ENCODE measurements at regions not wholly inside any gene's neighbourhood (a gene's known extent, or its start where the extent isn't known, plus 50 kb on each side); places are given as distances from the start of the nearest gene placed in this dataset.
"Not testable (repeated sequence)": the region's sequence is repeated elsewhere in the genome, so short reads cannot be mapped to it uniquely, and the experiment has no call there.

DNA sequence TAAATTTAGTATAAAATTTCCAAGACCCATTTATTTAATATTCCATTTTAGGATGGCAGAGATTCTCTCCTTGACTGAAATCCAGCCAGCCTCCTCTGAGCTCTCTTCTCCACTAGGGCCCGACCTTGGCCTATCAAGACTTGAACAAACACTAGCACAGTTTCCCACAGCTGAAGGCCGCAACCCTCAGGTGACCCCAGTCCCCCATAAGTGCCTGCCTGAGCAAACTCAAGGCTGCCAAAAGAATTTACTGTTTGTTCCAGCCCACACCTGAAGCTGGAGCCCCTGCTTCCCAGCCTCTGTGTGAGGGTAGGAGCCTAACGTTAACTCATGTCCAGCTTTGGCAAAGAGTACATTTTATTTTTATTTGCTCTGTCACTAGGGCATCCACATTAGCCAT is 629.0 kb upstream of the ZFP42 start:
- DNase-seq: no peak

DNA sequence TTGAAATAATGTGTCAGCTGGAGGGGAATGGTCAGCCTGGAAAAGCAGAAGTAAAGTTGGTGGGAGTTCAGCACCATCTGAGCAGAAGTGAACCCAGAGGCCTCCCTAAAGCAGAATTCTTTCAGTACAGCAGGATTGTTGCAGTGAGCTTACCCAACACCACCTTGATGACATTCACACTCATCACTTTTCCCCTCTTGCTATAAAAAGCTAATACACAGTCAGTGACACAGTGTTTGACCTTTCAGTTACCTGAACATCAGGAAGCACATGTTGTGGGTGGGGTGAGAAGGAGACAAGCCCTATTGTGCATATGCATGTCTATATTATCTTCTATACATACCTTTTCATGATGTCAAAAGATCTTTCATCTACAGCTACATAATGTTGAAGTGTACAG is 624.7 kb upstream of the ZFP42 start:
- DNase-seq: no peak

DNA sequence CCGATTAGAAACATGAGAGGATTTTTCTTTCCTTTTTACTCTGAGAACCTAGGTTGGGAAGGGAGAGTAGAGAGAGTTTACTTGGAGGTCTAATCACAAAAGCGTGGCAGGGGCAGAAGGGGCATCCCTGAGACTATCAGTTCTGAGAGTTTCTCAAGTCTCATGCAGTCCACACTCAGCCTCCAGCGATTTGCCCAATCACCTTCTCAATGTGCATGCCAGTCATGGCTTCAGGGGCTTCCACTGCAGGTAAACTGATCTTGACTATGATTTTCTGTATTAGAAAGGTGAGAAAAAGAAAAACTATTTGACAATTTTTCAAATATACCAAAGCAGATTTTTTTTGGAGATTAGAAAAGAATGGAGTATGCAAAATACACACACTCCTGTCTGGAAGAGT is 617.1 kb upstream of the ZFP42 start:
- DNase-seq: no peak

DNA sequence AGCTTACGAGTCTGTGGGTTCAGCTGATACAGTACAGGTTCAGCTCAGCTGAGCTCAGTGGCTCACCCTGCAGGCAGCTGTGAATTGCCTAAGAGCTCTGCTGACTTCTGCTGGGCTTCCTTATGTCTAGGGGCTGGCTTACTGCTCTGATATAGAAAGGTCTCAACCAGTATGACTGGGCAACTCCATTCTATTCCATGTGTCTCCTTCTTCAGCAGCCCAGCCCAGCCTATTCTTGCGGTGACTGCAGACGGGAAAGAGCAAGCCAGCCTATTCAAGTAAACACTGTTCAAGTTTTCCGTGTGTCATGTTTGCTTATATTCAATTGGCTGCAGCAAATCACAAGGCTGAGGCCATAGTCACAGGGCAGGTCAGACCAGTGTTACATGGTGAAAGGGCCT is 615.4 kb upstream of the ZFP42 start:
- DNase-seq: no peak

DNA sequence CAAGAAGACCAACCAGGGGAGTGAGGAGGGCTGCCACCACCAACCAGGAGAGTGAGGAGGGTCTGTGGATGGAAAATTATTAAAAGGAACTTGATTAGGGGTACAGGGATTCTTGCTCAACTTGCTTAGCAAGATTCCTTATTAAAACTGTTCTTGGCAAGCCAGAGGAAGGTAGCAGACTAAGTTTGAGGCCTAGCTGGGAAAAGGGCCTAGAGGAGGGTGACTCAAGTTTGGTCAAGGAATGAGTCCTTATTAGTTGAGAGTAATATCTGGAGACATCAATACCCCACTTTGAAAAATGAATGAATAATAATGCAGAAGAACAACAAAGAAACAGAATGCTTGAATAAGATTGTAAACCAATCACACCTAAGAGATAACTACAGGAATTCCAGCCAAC is 612.4 kb upstream of the ZFP42 start:
- no peak for DNase-seq

DNA sequence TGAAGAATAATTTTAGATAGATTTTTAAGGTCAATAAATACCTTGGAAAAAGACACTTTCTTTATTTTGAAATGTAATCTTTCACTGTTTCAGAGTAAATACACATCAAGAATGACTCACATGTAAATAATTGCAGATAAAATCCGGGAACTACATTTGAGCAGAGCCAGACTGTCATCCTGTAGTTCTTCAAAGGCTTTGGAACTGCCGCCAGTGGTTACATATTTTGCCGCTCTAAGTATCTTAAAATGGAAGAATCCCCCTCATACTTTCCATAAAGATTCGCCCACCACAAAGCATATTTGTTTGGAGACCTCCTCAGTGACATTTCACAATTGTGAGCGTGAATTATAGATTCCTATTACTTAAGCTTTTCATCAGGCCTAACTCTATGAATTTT is 607.8 kb upstream of the ZFP42 start:
- DNase-seq: no peak

DNA sequence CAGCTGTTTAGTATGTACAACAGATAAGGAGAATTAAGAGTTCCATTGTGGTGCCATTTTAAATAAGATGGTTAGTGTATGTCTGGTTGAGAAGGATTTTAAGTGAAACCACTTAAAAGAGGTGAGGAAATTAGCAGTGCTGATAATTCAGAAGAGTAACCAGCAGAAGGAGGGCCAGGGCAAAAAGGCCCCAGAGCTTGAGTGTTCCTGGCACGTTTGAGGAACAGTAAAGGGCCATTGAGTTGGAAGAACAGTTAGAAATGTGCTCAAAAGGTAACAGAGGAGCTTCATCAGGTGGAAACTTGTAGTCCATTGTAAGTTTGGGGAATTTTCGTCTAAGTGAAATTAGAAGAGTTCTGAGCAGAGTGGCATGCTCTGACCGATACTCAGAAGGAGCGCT is 606.2 kb upstream of the ZFP42 start:
- DNase-seq: no peak

DNA sequence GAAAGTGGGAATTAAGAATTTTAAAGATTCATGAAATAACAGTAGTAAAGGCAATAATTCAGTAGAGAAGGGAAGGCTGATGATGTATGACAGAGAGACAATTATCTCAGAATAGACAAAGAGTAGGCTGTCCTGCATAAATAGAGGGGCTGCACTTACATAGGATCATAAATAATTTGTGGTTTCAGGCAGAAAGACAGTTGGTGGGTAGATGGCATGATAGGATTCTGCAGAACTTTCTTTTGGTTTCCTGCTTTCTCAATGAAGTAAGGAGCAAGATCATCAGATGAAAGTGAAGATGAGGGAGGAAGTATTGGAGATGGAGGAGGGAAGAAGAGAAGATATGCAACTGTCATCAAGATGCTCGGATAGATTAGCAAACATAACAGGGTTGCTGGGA is 604.9 kb upstream of the ZFP42 start:
- DNase-seq: no peak

DNA sequence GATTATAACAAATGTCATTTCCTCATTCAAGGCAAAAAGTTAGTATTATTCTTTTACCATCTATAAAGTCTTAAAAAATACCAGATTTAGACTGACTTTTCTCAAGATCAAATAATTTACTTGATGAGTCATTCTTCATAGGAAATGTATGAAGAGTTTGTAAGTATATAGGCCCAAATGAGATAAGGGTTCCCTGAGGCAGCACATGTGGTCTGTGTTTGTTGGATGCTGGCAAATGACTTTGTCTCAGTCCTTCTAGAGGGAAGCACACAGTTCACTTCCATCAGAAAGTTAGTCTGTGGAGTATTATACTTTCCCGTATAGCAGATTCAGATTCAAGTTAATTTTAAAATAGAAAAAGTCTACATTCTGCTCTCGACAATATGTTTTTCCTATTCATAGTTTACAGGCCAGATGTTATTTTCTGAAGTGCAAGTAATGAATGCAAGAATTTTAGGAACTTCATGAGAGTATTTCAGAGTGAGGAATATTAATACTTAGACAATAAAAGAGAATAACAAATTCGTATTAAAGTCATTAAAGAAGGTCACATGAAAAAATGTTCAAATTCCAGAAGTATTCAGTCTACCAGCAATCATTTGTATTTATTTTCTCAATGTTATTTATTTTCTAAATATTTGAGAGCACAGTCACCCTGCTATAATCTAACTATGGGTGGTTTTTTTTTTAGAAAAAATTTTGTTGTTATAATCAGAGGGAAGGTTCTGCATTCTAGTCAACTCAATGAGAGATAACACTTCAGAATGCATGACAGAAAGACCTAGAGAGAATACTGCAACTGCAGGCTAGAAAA is 601.8 kb upstream of the ZFP42 start:
- no peak for DNase-seq

DNA sequence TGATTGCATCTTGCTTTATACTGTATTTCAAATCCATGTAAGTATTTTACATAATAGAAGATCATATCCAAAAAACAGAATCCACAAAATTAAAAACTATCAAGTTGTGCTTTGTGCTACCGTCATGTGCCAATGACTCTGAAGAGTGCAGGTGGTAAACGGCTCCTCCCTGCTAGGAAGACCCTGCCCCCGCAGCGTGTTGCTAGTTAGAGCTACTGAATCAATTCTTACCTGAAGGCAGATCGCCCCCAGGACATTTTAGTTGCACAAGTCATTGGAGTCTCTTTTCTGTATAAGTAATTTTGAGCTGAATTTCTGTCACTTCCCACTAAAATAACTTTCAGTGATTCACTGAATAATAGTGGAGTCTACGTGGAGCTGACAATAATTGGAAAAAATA is 599.5 kb upstream of the ZFP42 start:
- no peak for DNase-seq

DNA sequence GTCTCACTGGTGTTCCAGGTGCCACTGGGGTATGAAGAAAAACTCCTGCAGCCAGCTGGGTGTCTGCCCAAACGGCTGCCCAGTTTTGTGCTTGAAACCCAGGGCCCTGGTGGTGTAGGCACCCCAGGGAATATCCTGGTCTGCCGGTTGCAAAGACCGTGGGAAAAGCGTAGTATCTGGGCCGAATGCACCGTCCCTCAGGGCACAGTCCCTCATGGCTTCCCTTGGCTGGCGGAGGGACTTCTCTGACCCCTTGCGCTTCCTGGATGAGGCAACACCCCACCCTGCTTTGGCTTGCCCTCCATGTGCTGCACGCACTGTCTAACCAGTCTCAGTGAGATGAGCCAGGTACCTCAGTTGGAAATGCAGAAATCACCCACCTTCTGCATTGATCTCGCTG is 587.1 kb upstream of the ZFP42 start:
- not testable (repeated sequence) for DNase-seq

DNA sequence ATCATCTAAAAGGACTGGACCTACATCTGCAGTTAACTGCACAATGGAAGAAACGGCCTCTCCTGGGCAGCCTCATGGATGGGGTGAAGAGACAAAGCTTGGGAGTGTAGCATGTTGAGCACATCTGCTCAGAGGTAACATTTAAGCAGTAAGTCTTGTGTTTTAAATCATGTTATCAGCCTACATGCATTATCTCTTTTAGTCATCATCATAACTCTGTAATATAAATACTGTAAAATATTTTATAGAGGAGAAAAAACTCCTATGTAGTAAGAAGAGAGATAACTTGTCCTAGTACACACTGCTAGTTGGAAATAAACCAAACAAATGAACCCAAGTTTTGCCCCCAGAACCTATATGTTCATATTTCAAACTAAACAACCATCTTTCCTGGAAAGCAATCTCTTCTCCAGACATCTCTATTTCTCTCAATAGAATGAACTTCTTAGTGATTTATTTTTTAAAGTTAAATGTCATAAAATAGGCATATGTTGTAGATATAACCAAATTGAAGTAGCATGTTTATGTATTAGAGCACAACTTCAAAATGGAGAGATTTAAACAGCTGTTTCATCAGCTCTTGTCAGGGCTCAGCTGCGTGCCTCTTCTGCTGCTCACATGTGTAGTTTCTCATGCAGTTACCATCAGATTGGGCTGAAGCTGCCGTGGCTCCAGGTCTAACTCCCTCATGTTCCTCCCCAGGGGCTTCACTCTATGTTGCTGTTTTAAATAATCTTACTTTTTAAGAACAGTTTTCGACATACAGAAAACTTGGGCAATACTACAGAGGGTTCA is 581.8 kb upstream of the ZFP42 start:
- no peak for DNase-seq

DNA sequence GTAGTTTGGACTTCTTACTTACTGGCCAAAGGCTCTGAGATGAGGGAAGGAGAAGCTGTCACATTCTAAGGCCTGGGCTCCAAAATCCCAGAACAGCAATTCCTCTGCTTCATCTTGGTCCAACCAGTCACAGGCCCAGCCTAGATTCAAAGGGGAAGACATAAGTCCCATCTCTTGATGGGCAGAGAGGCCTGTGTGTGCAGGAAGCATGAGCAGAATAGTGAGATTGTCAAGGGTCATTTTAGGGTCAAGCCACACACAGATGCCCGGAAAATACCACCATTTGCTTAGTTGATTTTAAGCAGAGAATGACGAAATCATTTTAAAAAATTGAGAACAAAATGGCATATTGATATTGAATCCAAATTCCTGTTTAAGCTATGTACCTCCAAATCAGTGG is 580.9 kb upstream of the ZFP42 start:
- DNase-seq: no peak

DNA sequence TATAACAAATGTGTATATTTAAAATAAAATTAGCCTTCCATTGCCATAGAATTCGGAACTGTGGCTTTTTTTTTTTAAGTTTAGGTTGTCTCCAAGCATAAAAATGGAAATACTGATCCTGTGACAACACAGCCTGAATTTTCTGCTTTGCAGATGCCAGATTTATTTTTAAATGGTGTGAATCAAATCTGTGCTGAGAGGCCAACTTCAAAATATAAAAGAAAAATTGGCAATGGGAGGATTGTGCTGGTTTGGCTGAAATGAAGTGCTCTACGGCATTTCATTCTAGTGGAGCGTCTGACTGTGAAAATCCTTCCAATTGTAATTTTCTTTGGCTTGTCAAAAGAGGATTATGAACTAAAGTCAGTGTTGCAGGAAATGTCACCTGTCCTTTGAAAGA is 580.3 kb upstream of the ZFP42 start:
- no peak for DNase-seq

DNA sequence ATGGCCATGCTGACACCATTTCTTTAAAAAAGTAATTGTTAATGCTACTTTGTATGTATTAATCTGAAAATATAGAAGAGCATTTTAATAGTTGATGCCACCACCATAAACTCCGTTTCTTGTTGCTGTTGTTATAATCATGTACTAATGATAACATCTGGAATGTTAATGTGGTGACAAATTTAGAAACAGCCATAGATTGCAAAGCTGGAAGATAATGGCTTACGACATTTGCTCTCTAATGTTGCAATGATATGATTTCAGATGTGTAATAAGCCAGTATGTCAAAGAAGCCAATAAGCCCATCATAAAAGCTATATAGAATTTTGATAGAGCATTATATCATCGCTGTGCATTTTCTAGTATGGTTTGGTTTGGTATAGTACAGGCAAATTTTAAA is 579.4 kb upstream of the ZFP42 start:
- no peak for DNase-seq

DNA sequence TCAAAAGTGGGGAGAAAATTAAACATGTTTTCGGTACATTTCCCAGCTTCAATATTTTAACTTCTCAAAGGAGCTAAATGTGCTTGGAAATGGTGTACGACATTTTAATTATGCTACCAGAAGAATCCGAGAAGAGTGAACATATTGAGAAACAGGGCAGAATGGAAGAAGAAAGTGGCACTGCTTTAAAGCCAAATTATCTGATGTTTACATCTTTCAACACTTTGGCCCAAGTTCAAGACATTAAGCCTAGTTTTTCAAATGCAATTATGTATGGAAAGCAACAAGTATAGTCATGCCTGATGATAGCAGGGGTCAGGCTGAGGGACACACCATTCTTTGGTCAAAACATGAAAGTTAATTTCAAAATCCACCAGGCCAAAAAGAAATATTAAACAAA is 577.9 kb upstream of the ZFP42 start:
- no peak for DNase-seq

DNA sequence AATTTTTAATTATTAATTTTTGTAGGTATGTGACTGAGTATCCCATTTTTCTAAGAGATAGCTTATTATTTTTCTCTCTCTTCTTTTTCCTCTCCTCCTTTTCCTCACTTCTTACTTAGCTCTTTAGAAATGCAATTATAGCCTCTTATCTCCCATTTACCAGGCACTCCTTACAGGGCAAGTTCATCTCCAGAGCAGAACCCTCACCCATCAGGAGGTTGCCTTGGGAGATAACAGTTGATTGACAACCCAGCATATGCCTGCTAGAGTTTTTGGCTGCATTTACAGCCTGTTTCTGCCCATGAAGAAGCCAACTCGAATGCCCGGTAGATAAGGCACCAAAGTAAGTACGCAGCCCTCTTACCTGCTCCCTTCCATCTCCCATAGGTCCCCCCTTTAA is 572.9 kb upstream of the ZFP42 start:
- DNase-seq: no peak

DNA sequence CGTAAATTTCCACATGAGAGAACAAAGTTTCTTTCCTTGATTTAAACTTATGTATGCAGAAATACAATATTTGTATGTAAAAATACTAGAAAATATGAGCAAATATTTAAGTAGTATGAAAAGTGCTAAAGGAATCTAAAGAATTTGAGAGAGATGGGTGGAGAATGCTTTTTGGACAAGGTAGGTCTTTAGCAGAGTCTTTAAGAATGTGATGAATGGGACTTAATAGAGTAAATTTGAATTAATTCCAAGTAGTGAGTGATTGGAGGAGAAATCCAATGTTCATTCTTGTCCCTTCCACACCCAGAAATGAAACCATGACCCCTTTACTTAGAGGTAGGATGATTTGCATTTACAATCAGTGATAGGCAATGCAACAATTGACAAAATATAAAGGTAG is 570.9 kb upstream of the ZFP42 start:
- DNase-seq: no peak

DNA sequence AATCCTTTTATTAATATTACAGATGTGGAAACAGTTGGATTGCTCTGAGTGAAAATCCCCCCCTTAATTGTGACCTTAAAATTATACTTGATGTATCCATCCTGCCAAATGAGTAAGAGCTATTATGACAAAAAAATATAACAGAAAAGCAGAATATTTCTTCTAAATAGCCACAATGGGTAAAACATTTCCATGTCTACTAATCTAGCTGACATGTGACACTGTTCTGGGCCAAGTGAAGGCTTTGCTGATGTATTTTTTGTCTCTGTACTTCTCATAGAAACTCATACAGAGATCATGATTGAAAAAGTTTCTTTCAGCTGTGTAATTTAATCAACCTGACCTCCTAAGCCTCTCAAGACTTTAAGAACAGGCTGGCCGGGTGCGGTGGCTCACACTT is 569.1 kb upstream of the ZFP42 start:
- no peak for DNase-seq

DNA sequence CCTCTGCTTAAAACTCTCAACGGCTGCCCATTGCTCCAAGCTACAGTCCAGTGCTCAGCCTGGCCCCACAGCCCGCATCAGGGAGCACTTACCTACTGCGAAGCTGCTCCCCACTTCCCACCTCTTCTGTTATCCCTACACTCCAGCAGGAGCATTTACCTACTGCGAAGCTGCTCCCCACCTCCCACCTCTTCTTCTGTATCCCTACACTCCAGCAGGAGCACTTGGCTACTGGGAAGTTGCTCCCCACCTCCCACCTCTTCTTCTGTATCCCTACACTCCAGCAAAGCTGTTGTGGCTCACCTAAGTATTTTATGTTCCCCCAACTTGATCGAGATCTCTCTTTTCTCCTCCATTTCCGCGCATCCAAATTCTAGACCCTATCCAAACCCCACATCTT is 563.3 kb upstream of the ZFP42 start:
- DNase-seq: no peak

DNA sequence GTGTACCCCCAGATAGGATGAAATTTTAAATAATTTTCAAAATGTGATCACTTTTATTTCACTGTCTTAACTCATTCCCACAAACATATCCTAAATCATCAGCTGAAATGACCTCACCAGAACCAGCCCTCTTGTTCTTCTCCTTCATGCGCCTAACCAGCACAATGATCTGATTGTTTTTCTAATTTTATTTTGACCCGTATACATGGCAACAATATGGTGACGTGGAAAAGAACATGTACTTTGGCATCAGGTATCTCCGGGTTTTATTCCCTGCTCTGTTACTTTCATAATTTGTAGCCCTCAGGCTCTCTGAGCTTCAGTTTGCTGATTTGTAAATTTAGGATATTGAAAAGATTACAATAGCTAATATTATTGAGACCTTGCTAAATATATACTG is 562.4 kb upstream of the ZFP42 start:
- DNase-seq: no peak

DNA sequence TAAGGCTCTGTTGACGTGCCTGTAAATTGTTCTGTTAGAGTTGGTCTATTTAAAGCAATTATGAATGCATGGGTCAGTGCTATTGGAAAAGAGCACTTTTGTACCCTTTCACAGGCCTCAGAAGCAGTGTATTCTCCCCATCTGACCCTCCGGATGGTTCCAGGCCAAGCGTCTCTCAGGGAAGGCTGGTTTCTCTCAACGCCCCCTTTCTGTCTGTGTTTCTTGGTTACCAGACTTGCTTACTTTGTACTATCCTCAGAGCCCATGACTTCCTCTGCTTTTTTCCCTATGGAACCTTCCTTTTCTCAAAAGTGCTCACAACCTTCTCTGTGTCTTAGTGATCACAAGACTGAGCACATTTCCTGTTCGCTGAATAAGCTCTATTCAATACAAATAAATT is 559.3 kb upstream of the ZFP42 start:
- DNase-seq: no peak

DNA sequence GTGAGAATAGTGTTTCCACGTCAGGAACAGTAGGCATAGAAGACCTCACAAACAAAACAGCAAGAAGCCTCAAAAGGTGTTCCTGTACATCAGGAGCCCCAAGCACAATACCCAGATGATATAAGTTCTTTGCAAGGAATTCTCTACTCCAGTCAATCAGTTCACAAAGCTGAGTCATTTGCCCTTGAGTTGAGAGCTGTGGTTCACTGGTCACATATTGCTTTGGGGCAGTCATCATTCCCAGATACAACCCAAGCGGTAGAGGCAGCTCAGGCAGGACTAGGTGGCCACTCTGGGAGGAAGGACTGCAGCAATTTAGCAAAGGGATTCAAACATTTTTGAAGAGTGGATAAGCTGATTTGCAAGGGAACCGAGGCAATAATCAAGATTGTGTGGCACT is 551.5 kb upstream of the ZFP42 start:
- no peak for DNase-seq

DNA sequence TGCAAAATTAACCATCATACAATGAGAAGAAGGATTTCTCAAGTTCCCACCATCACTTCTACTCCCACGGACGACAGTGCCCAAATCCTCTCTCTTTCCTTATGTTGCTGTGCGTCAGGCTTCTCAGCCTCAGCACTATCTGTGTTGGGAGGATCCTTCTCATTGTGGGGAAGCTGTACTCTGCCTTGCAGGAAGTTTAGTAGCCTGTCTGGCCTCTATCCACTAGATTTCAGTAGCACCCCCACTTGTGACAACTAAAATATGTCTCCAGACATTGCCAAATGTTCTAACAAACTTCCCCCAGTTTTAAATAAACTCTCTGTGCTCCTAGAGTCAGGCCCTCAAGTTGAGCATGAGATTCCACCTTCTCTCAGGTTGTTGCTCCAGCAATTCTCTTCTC is 545.9 kb upstream of the ZFP42 start:
- DNase-seq: no peak

DNA sequence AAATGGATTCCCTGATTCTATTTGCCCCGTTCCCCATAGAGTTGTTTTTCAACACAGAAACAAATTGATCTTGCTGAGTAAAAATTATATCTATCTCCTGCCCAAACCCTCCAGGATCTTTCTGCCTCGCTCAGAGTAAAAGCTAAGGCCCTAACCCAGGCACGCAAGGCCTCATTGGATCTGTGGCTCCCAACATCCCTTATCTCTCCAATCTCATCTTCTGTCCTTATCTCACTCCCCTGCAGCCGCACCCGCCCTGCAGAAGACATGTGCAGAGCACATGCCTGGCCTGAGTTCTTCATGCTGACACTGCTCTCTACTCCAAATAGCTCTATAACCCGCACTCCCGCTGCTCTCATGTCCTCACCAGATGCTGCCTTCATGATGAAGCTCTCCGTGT is 543.8 kb upstream of the ZFP42 start:
- no peak for DNase-seq

Measured in DMS153 (cell line).